Neutrophil (primary cell): ENCODE measurements at regions not wholly inside any gene's neighbourhood (a gene's known extent, or its start where the extent isn't known, plus 50 kb on each side); places are given as distances from the start of the nearest gene placed in this dataset.
A peak's percentile ranks its signal among the peaks of the same experiment; 100 is the strongest.

Experiments
- H3K27ac ChIP-seq: fragments of 200-600 bp; sonication (generic); 2 replicates; pipeline ENCODE4 v1.5.1; 2016; ENCODE audit warnings: mild to moderate bottlenecking, moderate library complexity
- H3K27me3 ChIP-seq: fragments of 200-600 bp; sonication (generic); 2 replicates; pipeline ENCODE4 v1.6.0; 2016; ENCODE audit warnings: mild to moderate bottlenecking
- H3K36me3 ChIP-seq: fragments of 200-600 bp; sonication (generic); 2 replicates; pipeline ENCODE4 v1.5.1; 2017
- H3K4me1 ChIP-seq, 2 experiments: fragments of 200-600 bp in 1 of 2; sonication (generic) in 1 of 2; 1 replicate in 1 of 2; 2 replicates in 1 of 2; pipeline versions ENCODE4 v1.5.1 to v1.6.1; 2013 to 2016; ENCODE audit warnings: low read depth in 1 of 2, low read length in 1 of 2, mild to moderate bottlenecking in 1 of 2, moderate library complexity in 1 of 2; ENCODE audit not compliant: control insufficient read depth in 1 of 2, insufficient read depth in 1 of 2
- H3K4me3 ChIP-seq, 2 experiments: fragments of 200-600 bp in 1 of 2; sonication (generic) in 1 of 2; 1 replicate in 1 of 2; 2 replicates in 1 of 2; pipeline ENCODE4 v1.5.1; 2013 to 2016; ENCODE audit warnings: low read depth in 1 of 2, low read length in 1 of 2, mild to moderate bottlenecking in 1 of 2, moderate library complexity in 1 of 2
- H3K9me3 ChIP-seq: fragments of 200-600 bp; sonication (generic); 2 replicates; pipeline ENCODE4 v1.5.1; 2016
- TF ChIP-seq, protein P1 (sequence below): fragments of 200-600 bp; sonication (generic); IDR thresholded peaks from 2 replicates; pipeline ENCODE4 v1.5.1; 2016; ENCODE audit warnings: antibody characterized with exemption

- no peak overlapping the region for H3K27ac ChIP-seq
Measured at GRCh38 chr1:67632811-67633655, 52.0 kb upstream of the GADD45A start.

DNA sequence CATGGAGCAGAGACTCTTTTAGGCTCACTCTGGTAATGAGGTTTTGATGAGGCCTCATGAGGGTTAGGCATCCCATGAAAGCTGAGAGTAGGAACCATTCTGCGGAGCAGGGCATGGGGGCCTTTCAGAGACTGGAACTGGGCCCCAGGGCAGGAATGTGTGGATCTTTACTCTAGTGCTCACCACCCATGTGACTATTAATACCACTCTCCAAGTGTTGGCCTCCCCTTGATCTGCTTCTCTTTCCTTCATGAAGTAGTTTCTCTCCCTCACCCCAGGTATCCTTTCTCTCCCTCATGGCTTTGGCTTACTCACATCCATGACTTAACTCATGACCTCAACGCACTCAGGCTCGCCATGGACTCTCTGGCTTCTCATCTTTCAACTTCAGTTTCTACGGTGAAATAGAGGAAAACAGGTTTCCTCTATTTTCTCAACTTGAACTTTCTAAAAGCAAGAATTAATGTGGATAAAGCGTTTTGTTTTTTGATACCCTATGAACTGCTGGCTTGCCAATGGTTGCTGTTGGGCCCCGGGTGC is 50.5 kb upstream of the GADD45A start:
- Histone ChIP-seq H3K27me3 (no peaks in the 10 kb centered on the region), H3K4me1 (peaks cover 9 to 18% of the 10 kb centered on the region in 2 experiments), H3K27ac (no peak overlapping the region), H3K9me3 (no peaks in the 10 kb centered on the region), H3K36me3 (no peaks in the 10 kb centered on the region), H3K4me3 (no peak overlapping the region)
- TF ChIP-seq, protein P1, sequence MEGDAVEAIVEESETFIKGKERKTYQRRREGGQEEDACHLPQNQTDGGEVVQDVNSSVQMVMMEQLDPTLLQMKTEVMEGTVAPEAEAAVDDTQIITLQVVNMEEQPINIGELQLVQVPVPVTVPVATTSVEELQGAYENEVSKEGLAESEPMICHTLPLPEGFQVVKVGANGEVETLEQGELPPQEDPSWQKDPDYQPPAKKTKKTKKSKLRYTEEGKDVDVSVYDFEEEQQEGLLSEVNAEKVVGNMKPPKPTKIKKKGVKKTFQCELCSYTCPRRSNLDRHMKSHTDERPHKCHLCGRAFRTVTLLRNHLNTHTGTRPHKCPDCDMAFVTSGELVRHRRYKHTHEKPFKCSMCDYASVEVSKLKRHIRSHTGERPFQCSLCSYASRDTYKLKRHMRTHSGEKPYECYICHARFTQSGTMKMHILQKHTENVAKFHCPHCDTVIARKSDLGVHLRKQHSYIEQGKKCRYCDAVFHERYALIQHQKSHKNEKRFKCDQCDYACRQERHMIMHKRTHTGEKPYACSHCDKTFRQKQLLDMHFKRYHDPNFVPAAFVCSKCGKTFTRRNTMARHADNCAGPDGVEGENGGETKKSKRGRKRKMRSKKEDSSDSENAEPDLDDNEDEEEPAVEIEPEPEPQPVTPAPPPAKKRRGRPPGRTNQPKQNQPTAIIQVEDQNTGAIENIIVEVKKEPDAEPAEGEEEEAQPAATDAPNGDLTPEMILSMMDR = no peak

More at GRCh38 chr1:67632811-67633655, 52.0 kb upstream of the GADD45A start:
- Histone ChIP-seq H3K4me1 (peaks cover 9 to 18% of the 10 kb centered on the region in 2 experiments), H3K36me3 (no peaks in the 10 kb centered on the region), H3K9me3 (no peaks in the 10 kb centered on the region), H3K27me3 (no peaks in the 10 kb centered on the region), H3K4me3 (no peak overlapping the region)
- TF ChIP-seq, protein P1 = no peak

DNA sequence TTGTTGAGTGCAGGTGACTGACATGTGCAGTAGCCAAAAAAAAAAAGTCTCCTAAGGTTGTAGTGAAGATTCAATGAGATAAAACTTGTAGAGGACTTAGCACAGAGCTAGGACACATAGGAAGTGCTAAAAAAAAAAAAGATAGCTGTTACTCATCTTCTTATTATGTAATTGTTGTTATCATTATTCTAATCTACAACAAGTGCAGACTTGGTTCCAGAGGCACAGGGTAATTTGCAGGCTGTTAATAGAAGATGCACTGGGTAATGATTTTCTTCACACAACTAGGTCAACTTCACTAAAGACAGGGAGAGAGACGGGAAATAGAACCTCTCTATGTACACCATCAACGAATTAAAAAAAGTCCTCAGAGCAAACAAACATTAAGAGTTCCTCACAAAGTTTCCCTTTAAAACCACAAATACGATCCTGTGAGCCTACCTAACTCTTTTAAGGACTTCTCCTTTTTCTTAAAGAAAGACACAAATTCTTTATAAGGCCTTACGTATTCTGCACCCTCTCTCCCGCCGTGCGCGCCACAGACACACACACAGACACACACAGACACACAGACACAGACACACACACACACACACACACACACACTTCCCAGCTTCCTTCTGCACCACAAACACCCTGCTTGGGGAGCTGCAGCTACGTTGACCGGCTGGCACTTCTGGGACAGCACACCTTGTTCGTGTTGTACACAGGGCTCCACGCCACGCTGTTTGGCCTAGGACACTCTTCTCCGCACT is 49.8 kb upstream of the GADD45A start:
- TF ChIP-seq, protein P1 = no peak
- Histone ChIP-seq H3K27me3 (no peaks in the 10 kb centered on the region), H3K4me3 (peak overlapping the region in 1 of 2 experiments; percentile 7), H3K27ac (peak overlapping the region; percentile 48), H3K4me1 (peaks cover 9 to 18% of the 10 kb centered on the region in 2 experiments), H3K36me3 (no peaks in the 10 kb centered on the region), H3K9me3 (no peaks in the 10 kb centered on the region)
